Testis (tissue), 2 donors: ENCODE measurements at regions not wholly inside any gene's neighbourhood (a gene's known extent, or its start where the extent isn't known, plus 50 kb on each side); places are given as distances from the start of the nearest gene placed in this dataset.

Experiments used
- POLR2A ChIP-seq: fragments of 450-650 bp; IDR thresholded peaks from one replicate; pipeline ENCODE4 v1.6.1; 2017; ENCODE audit warnings: antibody characterized with exemption, mild to moderate bottlenecking, moderate library complexity
- TF ChIP-seq, protein P1 (sequence below), 3 experiments: fragments of 450-650 bp in 2 of 3; fragments of 200-600 bp in 1 of 3; sonication (generic) in 1 of 3; IDR thresholded peaks; one replicate each; pipeline ENCODE4 v1.5.1; 2016 to 2019; ENCODE audit warnings: antibody characterized with exemption in 3 of 3, mild to moderate bottlenecking in 2 of 3, moderate library complexity in 1 of 3

DNA sequence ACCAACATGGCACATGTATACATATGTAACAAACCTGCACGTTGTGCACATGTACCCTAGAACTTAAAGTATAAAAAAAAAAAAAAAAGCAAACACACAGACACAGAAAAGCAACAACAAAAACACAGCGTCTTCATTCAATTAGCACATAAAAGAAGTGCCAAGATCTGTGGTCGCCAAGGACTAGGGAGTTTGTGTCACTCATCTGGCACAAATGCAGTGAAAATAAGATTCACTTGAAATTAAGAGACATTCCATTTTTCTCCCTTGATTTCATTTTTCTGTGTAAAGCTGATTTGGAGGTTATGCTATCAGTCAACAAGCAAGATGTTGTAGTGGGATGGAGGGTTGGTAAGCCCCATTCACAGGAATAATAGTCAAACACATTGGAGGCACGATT, 115.3 kb downstream of the FAT4 start:
- TF ChIP-seq, protein P1, sequence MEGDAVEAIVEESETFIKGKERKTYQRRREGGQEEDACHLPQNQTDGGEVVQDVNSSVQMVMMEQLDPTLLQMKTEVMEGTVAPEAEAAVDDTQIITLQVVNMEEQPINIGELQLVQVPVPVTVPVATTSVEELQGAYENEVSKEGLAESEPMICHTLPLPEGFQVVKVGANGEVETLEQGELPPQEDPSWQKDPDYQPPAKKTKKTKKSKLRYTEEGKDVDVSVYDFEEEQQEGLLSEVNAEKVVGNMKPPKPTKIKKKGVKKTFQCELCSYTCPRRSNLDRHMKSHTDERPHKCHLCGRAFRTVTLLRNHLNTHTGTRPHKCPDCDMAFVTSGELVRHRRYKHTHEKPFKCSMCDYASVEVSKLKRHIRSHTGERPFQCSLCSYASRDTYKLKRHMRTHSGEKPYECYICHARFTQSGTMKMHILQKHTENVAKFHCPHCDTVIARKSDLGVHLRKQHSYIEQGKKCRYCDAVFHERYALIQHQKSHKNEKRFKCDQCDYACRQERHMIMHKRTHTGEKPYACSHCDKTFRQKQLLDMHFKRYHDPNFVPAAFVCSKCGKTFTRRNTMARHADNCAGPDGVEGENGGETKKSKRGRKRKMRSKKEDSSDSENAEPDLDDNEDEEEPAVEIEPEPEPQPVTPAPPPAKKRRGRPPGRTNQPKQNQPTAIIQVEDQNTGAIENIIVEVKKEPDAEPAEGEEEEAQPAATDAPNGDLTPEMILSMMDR (IDR thresholded peaks at IDR 0.05) = no peak
- TF ChIP-seq POLR2A = no peak
